ENCODE measurements at regions not wholly inside any gene's neighbourhood (a gene's known extent, or its start where the extent isn't known, plus 50 kb on each side); places are given as distances from the start of the nearest gene placed in this dataset.

DNA sequence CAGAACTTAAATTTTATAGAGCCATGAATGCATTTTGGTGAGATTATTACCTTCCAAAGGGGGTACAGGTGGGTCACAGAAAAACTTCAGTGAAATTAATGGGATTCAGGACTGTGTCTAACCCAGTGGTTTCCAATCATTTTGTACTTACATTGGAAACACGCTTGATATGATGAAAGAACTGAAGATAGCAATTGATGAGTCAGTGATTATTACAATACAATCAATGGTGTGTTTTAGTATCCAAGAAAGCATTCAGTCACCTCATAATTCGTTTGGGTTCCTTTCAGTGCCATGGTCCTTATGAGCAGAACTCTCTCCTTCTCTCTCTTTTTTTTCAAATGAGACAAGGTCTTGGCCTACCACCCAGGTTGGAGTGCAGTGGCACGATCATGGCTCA lies 66.5 kb upstream of the IGFBP5 start:
- Histone ChIP-seq H2AFZ (ENCODE audit: low read depth) (no peak overlapping the region), H4K20me1 (ENCODE audit: insufficient read depth) (no peaks in the 10 kb centered on the region), H3K4me1 (ENCODE audit: low read depth, poor library complexity, severe bottlenecking) (no peaks in the 10 kb centered on the region), H3K36me3 (ENCODE audit: insufficient read depth) (no peaks in the 10 kb centered on the region), H3K4me3 (IDR thresholded peaks at IDR 0.05; ENCODE audit: insufficient read depth, low read depth, low read length) (no peak overlapping the region), H3K9ac (no peak overlapping the region), H3K27ac (no peak overlapping the region), H3K79me2 (ENCODE audit: insufficient read depth, low read depth) (no peaks in the 10 kb centered on the region), H3K27me3 (ENCODE audit: insufficient read depth, low read depth) (no peaks in the 10 kb centered on the region), H3K4me2 (no peak overlapping the region)
- TF ChIP-seq, protein P1, sequence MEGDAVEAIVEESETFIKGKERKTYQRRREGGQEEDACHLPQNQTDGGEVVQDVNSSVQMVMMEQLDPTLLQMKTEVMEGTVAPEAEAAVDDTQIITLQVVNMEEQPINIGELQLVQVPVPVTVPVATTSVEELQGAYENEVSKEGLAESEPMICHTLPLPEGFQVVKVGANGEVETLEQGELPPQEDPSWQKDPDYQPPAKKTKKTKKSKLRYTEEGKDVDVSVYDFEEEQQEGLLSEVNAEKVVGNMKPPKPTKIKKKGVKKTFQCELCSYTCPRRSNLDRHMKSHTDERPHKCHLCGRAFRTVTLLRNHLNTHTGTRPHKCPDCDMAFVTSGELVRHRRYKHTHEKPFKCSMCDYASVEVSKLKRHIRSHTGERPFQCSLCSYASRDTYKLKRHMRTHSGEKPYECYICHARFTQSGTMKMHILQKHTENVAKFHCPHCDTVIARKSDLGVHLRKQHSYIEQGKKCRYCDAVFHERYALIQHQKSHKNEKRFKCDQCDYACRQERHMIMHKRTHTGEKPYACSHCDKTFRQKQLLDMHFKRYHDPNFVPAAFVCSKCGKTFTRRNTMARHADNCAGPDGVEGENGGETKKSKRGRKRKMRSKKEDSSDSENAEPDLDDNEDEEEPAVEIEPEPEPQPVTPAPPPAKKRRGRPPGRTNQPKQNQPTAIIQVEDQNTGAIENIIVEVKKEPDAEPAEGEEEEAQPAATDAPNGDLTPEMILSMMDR (conservative IDR thresholded peaks at IDR 0.05; ENCODE audit: low read depth, low read length): no peak

- no peak overlapping the region for H2AFZ ChIP-seq (ENCODE audit: low read depth)
- TF ChIP-seq, protein P1 (conservative IDR thresholded peaks at IDR 0.05; ENCODE audit: low read depth, low read length): no peak
- no peak overlapping the region for H3K9ac ChIP-seq
- H3K4me1 ChIP-seq (ENCODE audit: low read depth, poor library complexity, severe bottlenecking): no peaks in the 10 kb centered on the region
- H4K20me1 ChIP-seq (ENCODE audit: insufficient read depth): no peaks in the 10 kb centered on the region
- H3K36me3 ChIP-seq (ENCODE audit: insufficient read depth): no peaks in the 10 kb centered on the region
- no peak overlapping the region for H3K4me3 ChIP-seq (IDR thresholded peaks at IDR 0.05; ENCODE audit: insufficient read depth, low read depth, low read length)
- H3K4me2 ChIP-seq: no peak overlapping the region
- H3K27ac ChIP-seq: no peak overlapping the region
- no peaks in the 10 kb centered on the region for H3K79me2 ChIP-seq (ENCODE audit: insufficient read depth, low read depth)
- H3K27me3 ChIP-seq (ENCODE audit: insufficient read depth, low read depth): no peaks in the 10 kb centered on the region
Observed at GRCh38 chr2:216761133-216761532, 65.8 kb upstream of the IGFBP5 start.

DNA sequence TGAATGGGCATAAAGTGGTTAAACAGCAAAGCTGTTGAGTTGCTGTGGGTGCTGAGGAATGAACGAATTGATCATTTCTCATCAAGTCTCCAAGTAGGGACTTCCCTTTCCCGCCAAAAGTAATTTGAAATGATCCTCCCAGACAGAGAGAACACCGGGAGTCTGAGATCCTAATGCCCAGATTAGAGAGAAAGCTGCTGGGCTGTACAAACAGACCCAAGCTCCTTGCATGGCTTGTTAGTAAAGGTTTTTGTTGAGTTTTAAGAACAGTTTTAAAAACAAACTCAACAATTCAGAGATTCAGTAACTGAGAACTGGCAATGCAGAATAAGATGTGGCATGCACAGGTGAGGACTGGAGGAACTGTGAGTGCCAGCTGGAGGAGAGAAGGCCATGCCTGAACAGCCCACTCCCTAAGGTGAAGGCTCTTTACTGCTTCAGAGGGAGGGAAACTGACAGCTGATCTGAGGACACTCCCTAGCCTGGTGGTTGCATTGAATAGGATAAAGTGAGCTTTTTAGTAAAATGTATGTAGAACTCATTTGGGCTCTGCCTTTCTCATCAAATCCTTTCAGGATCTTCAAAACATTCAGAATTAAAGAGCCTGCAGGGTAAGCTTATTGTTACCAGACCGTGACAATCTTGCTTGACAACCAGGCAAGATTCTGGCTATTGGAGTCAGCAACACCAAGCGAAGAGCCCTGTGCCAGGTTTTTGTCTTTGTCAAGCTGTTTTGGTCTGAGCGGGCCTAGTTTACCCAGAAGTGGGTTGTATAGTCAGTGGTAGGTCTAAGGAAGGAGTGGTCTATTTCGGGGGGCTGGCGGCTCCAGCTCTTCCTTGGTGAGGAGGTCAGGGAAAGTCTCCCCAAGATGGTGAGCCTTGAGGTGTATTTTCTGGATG lies 63.2 kb upstream of the IGFBP5 start:
- Histone ChIP-seq H3K27ac (no peak overlapping the region), H3K79me2 (ENCODE audit: insufficient read depth, low read depth) (no peaks in the 10 kb centered on the region), H3K4me1 (ENCODE audit: low read depth, poor library complexity, severe bottlenecking) (no peaks in the 10 kb centered on the region), H2AFZ (ENCODE audit: low read depth) (no peak overlapping the region), H3K36me3 (ENCODE audit: insufficient read depth) (no peaks in the 10 kb centered on the region), H3K4me2 (no peak overlapping the region), H3K9ac (no peak overlapping the region), H3K4me3 (IDR thresholded peaks at IDR 0.05; ENCODE audit: insufficient read depth, low read depth, low read length) (no peak overlapping the region), H4K20me1 (ENCODE audit: insufficient read depth) (no peaks in the 10 kb centered on the region), H3K27me3 (ENCODE audit: insufficient read depth, low read depth) (no peaks in the 10 kb centered on the region)
- TF ChIP-seq, protein P1 (conservative IDR thresholded peaks at IDR 0.05; ENCODE audit: low read depth, low read length): no peak

- H3K27me3 ChIP-seq (ENCODE audit: insufficient read depth, low read depth): no peaks in the 10 kb centered on the region
- TF ChIP-seq, protein P1 (conservative IDR thresholded peaks at IDR 0.05; ENCODE audit: low read depth, low read length): no peak
- no peaks in the 10 kb centered on the region for H4K20me1 ChIP-seq (ENCODE audit: insufficient read depth)
- H3K79me2 ChIP-seq (ENCODE audit: insufficient read depth, low read depth): no peaks in the 10 kb centered on the region
- H3K9ac ChIP-seq: no peak overlapping the region
- H2AFZ ChIP-seq (ENCODE audit: low read depth): no peak overlapping the region
- no peak overlapping the region for H3K4me2 ChIP-seq
- no peak overlapping the region for H3K27ac ChIP-seq
- H3K4me3 ChIP-seq (IDR thresholded peaks at IDR 0.05; ENCODE audit: insufficient read depth, low read depth, low read length): no peak overlapping the region
- H3K36me3 ChIP-seq (ENCODE audit: insufficient read depth): no peaks in the 10 kb centered on the region
- no peaks in the 10 kb centered on the region for H3K4me1 ChIP-seq (ENCODE audit: low read depth, poor library complexity, severe bottlenecking)
Observed at GRCh38 chr2:216757532-216757931, 62.2 kb upstream of the IGFBP5 start.
